ENCODE measurements at regions not wholly inside any gene's neighbourhood (a gene's known extent, or its start where the extent isn't known, plus 50 kb on each side); places are given as distances from the start of the nearest gene placed in this dataset.
A peak's percentile ranks its signal among the peaks of the same experiment; 100 is the strongest.

GRCh38 chr4:159041054-159042034 lies 61.5 kb upstream of the RAPGEF2 start:
- DNase-seq: no peak

GRCh38 chr4:159042097-159042605 lies 60.7 kb upstream of the RAPGEF2 start:
- no peak for DNase-seq

DNA sequence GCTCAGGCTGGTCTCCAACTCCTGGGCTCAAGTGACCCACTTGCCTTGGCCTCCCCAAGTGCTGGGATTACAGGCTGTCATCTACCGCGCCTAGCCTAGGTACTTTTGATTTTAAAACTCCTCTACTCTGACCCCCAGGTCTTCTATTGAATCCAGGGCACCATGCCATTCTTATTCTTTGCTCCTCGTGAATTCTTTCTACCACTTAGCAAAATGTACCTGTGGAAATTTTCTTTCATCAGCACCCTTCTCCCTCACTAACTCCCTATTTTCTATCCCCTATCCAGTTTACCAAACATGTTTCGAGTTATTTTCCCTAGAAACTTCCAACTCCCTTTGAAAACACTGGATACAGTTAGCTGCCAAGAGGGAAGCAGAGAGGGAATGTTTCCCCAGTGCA lies 60.0 kb upstream of the RAPGEF2 start:
- DNase-seq: no peak

GRCh38 chr4:159043861-159044260 lies 59.0 kb upstream of the RAPGEF2 start:
- no peak for DNase-seq

- DNase-seq: no peak
These were observed 57.6 kb upstream of the RAPGEF2 start for GRCh38 chr4:159045321-159045720.

DNA sequence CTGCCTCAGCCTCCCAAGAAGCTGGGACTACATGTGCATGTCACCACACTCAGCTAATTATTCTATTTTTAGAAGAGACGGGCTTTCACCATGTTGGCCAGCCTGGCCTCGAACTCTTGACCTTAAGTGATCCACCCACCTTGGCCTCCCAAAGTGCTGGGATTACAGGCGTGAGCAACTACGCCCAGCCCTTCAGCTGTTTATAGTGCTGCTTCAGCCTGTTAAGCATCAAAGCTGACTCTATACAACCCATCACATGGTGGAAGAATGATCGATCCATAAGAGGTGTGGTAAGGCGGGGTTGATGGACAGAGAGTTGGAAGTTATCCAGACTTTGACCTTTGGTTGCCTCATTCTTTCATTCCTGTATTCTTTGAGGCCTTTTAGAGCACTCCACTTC lies 56.2 kb upstream of the RAPGEF2 start:
- DNase-seq: no peak

DNA sequence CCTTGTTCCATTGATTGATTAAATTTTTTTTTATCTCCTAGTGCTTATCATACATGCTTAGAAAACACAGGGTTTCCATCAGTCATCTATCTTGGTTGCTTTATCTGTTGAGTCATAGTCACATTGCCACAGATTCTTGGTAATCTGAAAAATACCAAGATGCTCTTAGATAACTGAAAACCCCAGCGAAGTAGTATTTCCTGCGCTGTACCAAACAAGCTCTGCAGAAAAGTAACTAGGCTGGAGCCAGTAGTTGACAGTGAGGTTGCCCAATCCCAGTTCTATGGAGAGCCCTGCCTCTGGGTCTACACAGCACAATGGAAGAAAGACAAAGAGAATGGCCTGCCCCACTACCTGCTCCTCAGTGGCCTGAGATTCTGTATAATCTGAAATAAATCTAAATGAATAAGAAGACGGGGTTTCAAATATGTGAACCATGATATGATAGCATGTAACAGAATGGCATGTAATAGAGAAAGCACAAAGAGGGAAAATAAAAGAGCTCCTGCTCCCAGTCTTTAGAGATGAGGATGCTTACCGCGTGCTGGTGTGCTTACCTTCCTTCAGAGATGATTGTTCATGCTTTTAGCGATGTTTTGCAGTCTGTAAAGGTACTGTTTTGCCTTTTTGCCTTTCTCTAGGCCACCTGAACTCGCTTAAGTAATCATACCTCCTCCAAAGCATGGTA lies 55.3 kb upstream of the RAPGEF2 start:
- DNase-seq: peak; percentile 56

- peak; percentile 66 for DNase-seq
These were observed 54.6 kb upstream of the RAPGEF2 start for GRCh38 chr4:159048166-159048886.

DNA sequence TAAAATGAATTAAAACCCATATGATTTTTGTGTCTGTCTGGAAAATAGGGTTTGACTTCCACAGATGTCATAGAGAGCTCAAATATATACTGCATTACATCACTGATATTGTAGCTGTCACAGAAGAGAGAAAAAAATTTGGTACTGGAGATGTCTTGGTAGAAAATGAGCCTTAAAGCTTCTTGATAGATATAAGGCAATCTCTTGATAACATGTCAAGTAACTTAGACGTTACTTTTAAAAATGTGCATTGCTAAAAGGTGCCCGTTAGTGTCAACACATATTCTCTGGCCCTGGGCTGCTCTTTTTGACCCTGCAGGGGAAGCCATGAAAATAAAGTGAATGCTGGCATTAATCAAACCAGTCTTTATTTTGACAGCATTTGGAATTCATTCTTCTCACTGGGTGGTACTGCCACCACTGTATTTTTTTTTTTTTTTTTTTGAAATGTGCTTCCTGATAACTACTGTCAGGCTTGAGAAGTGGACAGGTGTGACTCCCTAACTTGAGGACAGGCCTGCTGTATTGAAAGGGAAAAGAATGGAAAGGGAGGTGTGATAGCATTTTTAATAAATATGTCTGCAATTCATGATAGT lies 53.0 kb upstream of the RAPGEF2 start:
- no peak for DNase-seq

- no peak for DNase-seq
These were observed 51.4 kb upstream of the RAPGEF2 start for GRCh38 chr4:159051245-159052071.

DNA sequence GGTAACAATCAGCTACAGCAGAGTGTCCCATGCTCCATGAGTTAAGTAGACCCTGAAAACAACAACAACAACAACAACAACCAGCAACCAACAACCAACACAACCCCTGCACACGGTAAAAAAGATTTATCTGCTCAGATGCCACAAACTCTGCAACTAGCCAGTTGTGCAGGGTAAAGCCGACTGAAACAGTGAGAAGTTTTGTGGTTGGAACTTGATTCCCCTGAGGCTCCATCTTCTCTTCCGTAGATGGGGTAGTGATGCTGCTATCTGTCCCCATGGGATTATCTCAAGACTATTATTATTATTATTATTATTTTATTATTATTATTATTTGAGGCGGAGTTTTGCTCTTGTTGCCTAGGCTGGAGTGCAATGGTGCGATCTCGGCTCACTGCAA lies 50.6 kb upstream of the RAPGEF2 start:
- DNase-seq: no peak
